ENCODE measurements at regions not wholly inside any gene's neighbourhood (a gene's known extent, or its start where the extent isn't known, plus 50 kb on each side); places are given as distances from the start of the nearest gene placed in this dataset.

GRCh38 chr4:124322234-124323065 lies 390.1 kb downstream of the ANKRD50 start:
- Mint-ChIP-seq H3K9me3 (no peaks in the 10 kb centered on the region), H3K27ac (ENCODE audit: unreplicated experiment) (no peak overlapping the region), H3K36me3 (ENCODE audit: low read depth) (no peaks in the 10 kb centered on the region), H3K27me3 (ENCODE audit: low read depth) (no peaks in the 10 kb centered on the region), H3K4me1 (peaks cover 15% of the 10 kb centered on the region), H3K4me3 (no peak overlapping the region)
- DNase-seq (ENCODE audit: low read depth, low spot score): no peak
- peak; percentile 77 for TF ChIP-seq CTCF (conservative IDR thresholded peaks at IDR 0.05)

- TF ChIP-seq CTCF (conservative IDR thresholded peaks at IDR 0.05): no peak
These were observed 386.8 kb downstream of the ANKRD50 start for GRCh38 chr4:124325690-124326089.

DNA sequence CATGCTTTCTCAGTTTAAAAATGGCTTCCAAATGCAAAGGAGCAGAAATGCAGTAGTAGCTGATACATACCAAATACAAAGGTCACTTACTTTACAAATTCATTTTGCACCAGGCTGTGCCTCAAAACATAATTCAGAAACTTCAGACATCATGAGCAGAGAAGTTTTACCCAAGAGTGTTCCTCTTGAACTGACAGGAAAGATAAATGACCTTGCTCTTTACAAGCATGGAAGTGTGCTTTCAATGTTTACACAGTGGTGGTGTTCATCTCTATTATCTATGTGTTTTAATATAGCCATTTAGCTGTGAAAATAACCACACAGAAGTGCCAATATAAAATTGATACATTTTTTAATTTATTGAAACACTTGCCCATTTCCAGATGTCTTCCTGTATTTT lies 383.4 kb downstream of the ANKRD50 start:
- no peak for TF ChIP-seq CTCF (conservative IDR thresholded peaks at IDR 0.05)
- H3K36me3 Mint-ChIP-seq (ENCODE audit: low read depth): no peaks in the 10 kb centered on the region

More at GRCh38 chr4:124325690-124326089, 386.8 kb downstream of the ANKRD50 start:
- H3K36me3 Mint-ChIP-seq (ENCODE audit: low read depth): no peaks in the 10 kb centered on the region
- DNase-seq (ENCODE audit: low read depth, low spot score): no peak
- no peaks in the 10 kb centered on the region for H3K9me3 Mint-ChIP-seq
- peaks cover 15% of the 10 kb centered on the region for H3K4me1 Mint-ChIP-seq
- H3K27ac Mint-ChIP-seq (ENCODE audit: unreplicated experiment): no peak overlapping the region
- H3K27me3 Mint-ChIP-seq (ENCODE audit: low read depth): no peaks in the 10 kb centered on the region
- no peak overlapping the region for H3K4me3 Mint-ChIP-seq

GRCh38 chr4:124330045-124330444 lies 382.5 kb downstream of the ANKRD50 start:
- no peak for DNase-seq (ENCODE audit: low read depth, low spot score)
- H3K27ac Mint-ChIP-seq (ENCODE audit: unreplicated experiment): no peak overlapping the region
- no peak overlapping the region for H3K4me3 Mint-ChIP-seq
- H3K36me3 Mint-ChIP-seq (ENCODE audit: low read depth): no peaks in the 10 kb centered on the region
- H3K4me1 Mint-ChIP-seq: peaks cover 5% of the 10 kb centered on the region
- no peaks in the 10 kb centered on the region for H3K9me3 Mint-ChIP-seq
- no peak for TF ChIP-seq CTCF (conservative IDR thresholded peaks at IDR 0.05)
- no peaks in the 10 kb centered on the region for H3K27me3 Mint-ChIP-seq (ENCODE audit: low read depth)

More for the DNA sequence above, 383.4 kb downstream of the ANKRD50 start:
- no peak for DNase-seq (ENCODE audit: low read depth, low spot score)
- Mint-ChIP-seq H3K27ac (ENCODE audit: unreplicated experiment) (no peak overlapping the region), H3K4me1 (peaks cover 3% of the 10 kb centered on the region), H3K4me3 (no peak overlapping the region), H3K27me3 (ENCODE audit: low read depth) (no peaks in the 10 kb centered on the region), H3K9me3 (no peaks in the 10 kb centered on the region)

GRCh38 chr4:124331781-124332180 lies 380.8 kb downstream of the ANKRD50 start:
- no peak for DNase-seq (ENCODE audit: low read depth, low spot score)
- peaks cover 5% of the 10 kb centered on the region for H3K4me1 Mint-ChIP-seq
- TF ChIP-seq CTCF (conservative IDR thresholded peaks at IDR 0.05): no peak
- no peaks in the 10 kb centered on the region for H3K27me3 Mint-ChIP-seq (ENCODE audit: low read depth)
- no peak overlapping the region for H3K27ac Mint-ChIP-seq (ENCODE audit: unreplicated experiment)
- no peak overlapping the region for H3K4me3 Mint-ChIP-seq
- H3K36me3 Mint-ChIP-seq (ENCODE audit: low read depth): no peaks in the 10 kb centered on the region
- H3K9me3 Mint-ChIP-seq: no peaks in the 10 kb centered on the region
